ENCODE measurements at regions not wholly inside any gene's neighbourhood (a gene's known extent, or its start where the extent isn't known, plus 50 kb on each side); places are given as distances from the start of the nearest gene placed in this dataset.

DNA sequence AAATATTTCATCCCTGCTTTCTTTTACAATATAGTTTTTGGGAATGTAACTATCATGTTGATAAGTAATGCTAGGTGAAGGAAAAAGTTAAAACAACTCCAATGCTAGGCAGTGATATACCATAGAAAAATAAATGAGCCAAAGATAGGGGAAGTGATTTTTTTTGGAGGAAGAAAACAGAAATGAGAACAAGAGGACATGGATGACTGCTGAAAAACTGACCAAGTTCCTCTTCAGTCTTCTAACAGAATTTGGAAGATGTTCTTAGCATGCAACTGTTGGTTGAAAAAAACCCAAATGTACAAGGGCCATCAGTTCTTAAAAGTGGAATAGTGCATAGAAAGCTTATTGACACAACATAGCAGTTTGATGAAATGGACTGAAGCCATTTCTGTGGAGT is 262.5 kb upstream of the STARD13 start:
- TF ChIP-seq, protein P1, sequence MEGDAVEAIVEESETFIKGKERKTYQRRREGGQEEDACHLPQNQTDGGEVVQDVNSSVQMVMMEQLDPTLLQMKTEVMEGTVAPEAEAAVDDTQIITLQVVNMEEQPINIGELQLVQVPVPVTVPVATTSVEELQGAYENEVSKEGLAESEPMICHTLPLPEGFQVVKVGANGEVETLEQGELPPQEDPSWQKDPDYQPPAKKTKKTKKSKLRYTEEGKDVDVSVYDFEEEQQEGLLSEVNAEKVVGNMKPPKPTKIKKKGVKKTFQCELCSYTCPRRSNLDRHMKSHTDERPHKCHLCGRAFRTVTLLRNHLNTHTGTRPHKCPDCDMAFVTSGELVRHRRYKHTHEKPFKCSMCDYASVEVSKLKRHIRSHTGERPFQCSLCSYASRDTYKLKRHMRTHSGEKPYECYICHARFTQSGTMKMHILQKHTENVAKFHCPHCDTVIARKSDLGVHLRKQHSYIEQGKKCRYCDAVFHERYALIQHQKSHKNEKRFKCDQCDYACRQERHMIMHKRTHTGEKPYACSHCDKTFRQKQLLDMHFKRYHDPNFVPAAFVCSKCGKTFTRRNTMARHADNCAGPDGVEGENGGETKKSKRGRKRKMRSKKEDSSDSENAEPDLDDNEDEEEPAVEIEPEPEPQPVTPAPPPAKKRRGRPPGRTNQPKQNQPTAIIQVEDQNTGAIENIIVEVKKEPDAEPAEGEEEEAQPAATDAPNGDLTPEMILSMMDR (IDR thresholded peaks at IDR 0.05) = no peak
- TF ChIP-seq JUN (IDR thresholded peaks at IDR 0.05) = no peak
- TF ChIP-seq HDAC2 (IDR thresholded peaks at IDR 0.05) = no peak
- no peak for TF ChIP-seq BCL3 (IDR thresholded peaks at IDR 0.05)
- TF ChIP-seq RAD21 (conservative IDR thresholded peaks at IDR 0.05 in 1 of 2, IDR thresholded peaks at IDR 0.05 in 1 of 2) = no peak
- TF ChIP-seq, protein P2, sequence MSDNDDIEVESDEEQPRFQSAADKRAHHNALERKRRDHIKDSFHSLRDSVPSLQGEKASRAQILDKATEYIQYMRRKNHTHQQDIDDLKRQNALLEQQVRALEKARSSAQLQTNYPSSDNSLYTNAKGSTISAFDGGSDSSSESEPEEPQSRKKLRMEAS (IDR thresholded peaks at IDR 0.05) = no peak
- TF ChIP-seq PHF8 (IDR thresholded peaks at IDR 0.05; ENCODE audit: borderline replicate concordance, low read depth) = no peak
- TF ChIP-seq RCOR1 (IDR thresholded peaks at IDR 0.05; ENCODE audit: low read depth, low read length) = no peak
- no peak for TF ChIP-seq POLR2A (IDR thresholded peaks at IDR 0.05; ENCODE audit: low read length)
- TF ChIP-seq KDM5A (IDR thresholded peaks at IDR 0.05) = no peak
- TF ChIP-seq CBX8 (IDR thresholded peaks at IDR 0.05) = no peak
- TF ChIP-seq SMC3 (IDR thresholded peaks at IDR 0.05) = no peak
- TF ChIP-seq ZFP36 (IDR thresholded peaks at IDR 0.05; ENCODE audit: borderline replicate concordance, partially characterized antibody) = no peak
